ENCODE measurements at regions not wholly inside any gene's neighbourhood (a gene's known extent, or its start where the extent isn't known, plus 50 kb on each side); places are given as distances from the start of the nearest gene placed in this dataset.

GRCh38 chr3:124559846-124560574, 170.2 kb upstream of the UMPS start:
- H3K4me1 ChIP-seq (ENCODE audit: control insufficient read depth in 1 of 2, low read depth in 2 of 2): peaks cover 20 to 33% of the 10 kb centered on the region in 2 donors
- ATAC-seq (ENCODE audit: insufficient number of reproducible peaks, low FRiP score, low read depth): peak; percentile 54
- no peak overlapping the region for H3K4me3 ChIP-seq
- H3K27ac ChIP-seq: peak overlapping the region; percentile 64 to 77
- TF ChIP-seq CTCF (IDR thresholded peaks at IDR 0.05): peak; percentile 73
- no peak for DNase-seq (ENCODE audit: low spot score)
- no peaks in the 10 kb centered on the region for H3K9me3 ChIP-seq
- H3K36me3 ChIP-seq: peaks cover 10% of the 10 kb centered on the region
- H3K27me3 ChIP-seq (replicated peaks; ENCODE audit: insufficient read depth): no peaks in the 10 kb centered on the region

DNA sequence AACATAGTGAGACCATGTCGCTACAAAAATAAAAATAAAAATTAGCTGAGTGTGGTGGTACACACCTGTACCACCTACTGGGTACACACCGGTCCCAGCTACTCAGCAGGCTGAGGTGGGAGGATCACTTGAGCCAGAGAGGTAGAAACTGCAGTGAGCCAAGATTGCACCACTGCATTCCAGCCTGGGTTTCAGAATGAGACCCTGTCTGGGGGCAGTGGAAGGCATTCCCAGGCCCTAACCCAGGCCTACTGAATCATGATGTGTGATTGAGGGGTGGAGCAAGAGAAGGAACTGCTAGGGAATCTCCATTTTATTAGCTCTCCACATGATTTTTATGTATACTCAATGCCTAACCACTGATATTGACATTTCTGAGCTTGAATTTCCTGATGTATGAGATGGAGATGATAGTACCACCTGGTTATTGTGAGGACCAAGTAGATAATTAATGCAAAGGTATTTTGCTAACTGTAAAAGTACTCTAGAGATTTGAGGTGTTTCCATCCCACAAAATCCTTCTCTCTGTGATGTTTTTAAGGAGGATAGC, 169.5 kb upstream of the UMPS start:
- H3K27ac ChIP-seq: no peak overlapping the region
- H3K4me3 ChIP-seq: no peak overlapping the region
- H3K4me1 ChIP-seq (ENCODE audit: control insufficient read depth in 1 of 2, low read depth in 2 of 2): peaks cover 20 to 40% of the 10 kb centered on the region in 2 donors
- no peak for ATAC-seq (ENCODE audit: insufficient number of reproducible peaks, low FRiP score, low read depth)
- TF ChIP-seq CTCF (IDR thresholded peaks at IDR 0.05): no peak
- no peak for DNase-seq (ENCODE audit: low spot score)
- H3K9me3 ChIP-seq: no peaks in the 10 kb centered on the region
- peaks cover 14% of the 10 kb centered on the region for H3K36me3 ChIP-seq
- no peaks in the 10 kb centered on the region for H3K27me3 ChIP-seq (replicated peaks; ENCODE audit: insufficient read depth)

DNA sequence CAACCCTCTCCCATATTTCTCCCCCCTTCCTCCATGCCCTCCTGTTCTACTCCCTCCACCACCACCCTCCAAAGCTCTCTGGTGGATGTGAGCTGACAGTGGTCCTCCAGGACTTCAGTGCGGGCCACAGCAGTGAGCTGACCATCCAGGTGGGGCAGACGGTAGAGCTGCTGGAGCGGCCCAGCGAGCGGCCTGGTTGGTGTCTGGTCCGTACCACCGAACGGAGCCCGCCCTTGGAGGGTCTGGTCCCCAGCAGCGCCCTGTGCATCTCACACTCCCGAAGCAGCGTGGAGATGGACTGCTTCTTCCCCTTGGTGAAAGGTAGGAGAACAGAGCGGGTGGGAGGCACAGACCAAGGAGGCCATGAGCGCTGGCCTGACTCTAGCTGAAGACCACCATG, 167.5 kb upstream of the UMPS start:
- TF ChIP-seq CTCF (IDR thresholded peaks at IDR 0.05): no peak
- no peak for ATAC-seq (ENCODE audit: insufficient number of reproducible peaks, low FRiP score, low read depth)

DNA sequence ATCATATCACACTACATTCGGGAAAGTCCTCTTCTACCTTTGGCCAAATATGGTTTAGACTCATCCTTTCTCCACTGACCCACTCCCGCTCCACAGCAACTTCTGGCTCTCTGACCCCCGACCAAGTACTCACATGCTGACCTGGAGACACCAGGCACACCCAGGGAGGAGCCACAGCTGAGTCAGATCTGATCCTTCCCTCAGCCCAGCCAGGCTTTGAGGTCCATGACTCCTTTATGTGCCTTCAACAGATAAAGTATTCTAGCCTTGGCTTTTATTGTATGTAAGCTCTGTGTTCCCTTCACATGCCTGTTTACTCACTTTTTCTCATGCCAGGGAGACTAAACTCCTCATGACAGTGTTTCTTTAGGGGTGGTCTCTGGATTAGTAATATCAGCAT, 166.9 kb upstream of the UMPS start:
- Histone ChIP-seq H3K27me3 (replicated peaks; ENCODE audit: insufficient read depth) (no peaks in the 10 kb centered on the region), H3K9me3 (no peaks in the 10 kb centered on the region), H3K36me3 (peaks cover 14% of the 10 kb centered on the region), H3K27ac (no peak overlapping the region), H3K4me3 (no peak overlapping the region), H3K4me1 (ENCODE audit: control insufficient read depth in 1 of 2, low read depth in 2 of 2) (peaks cover 12 to 24% of the 10 kb centered on the region in 2 donors)
- ATAC-seq (ENCODE audit: insufficient number of reproducible peaks, low FRiP score, low read depth): no peak
- TF ChIP-seq CTCF (IDR thresholded peaks at IDR 0.05): no peak
- no peak for DNase-seq (ENCODE audit: low spot score)

More for the DNA sequence above, 167.5 kb upstream of the UMPS start:
- DNase-seq (ENCODE audit: low spot score): no peak
- Histone ChIP-seq H3K4me1 (ENCODE audit: control insufficient read depth in 1 of 2, low read depth in 2 of 2) (peaks cover 13 to 31% of the 10 kb centered on the region in 2 donors), H3K36me3 (peaks cover 14% of the 10 kb centered on the region), H3K27me3 (replicated peaks; ENCODE audit: insufficient read depth) (no peaks in the 10 kb centered on the region), H3K9me3 (no peaks in the 10 kb centered on the region), H3K4me3 (no peak overlapping the region), H3K27ac (no peak overlapping the region)

DNA sequence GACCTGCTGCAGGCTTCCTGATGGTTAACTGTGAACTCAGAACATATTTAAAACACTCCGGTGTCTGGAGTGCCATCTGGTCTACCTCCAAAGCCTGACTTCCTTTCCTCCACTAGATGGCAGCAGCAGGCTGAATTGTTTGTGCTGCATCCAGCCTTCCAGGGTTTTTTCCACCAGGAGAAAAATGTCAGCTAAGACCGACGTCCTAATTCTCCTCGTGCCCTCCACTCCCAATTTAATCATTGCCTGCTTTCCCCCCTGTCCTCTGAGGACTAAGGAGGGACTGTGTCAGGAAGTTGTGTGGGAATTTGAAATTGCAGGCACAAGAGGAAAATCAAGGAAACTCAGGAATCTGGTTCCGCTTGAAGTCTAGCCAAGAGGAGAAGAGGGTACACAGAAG, 165.2 kb upstream of the UMPS start:
- H3K36me3 ChIP-seq: peaks cover 14% of the 10 kb centered on the region
- DNase-seq (ENCODE audit: low spot score): no peak

More for the DNA sequence above, 165.2 kb upstream of the UMPS start:
- no peak overlapping the region for H3K4me3 ChIP-seq
- ATAC-seq (ENCODE audit: insufficient number of reproducible peaks, low FRiP score, low read depth): no peak
- no peak overlapping the region for H3K27ac ChIP-seq
- peaks cover 0 to 20% of the 10 kb centered on the region in 2 donors for H3K4me1 ChIP-seq (ENCODE audit: control insufficient read depth in 1 of 2, low read depth in 2 of 2)
- no peaks in the 10 kb centered on the region for H3K27me3 ChIP-seq (replicated peaks; ENCODE audit: insufficient read depth)
- TF ChIP-seq CTCF (IDR thresholded peaks at IDR 0.05): peak; percentile 80
- no peaks in the 10 kb centered on the region for H3K9me3 ChIP-seq
